ENCODE measurements at regions not wholly inside any gene's neighbourhood (a gene's known extent, or its start where the extent isn't known, plus 50 kb on each side); places are given as distances from the start of the nearest gene placed in this dataset.

DNA sequence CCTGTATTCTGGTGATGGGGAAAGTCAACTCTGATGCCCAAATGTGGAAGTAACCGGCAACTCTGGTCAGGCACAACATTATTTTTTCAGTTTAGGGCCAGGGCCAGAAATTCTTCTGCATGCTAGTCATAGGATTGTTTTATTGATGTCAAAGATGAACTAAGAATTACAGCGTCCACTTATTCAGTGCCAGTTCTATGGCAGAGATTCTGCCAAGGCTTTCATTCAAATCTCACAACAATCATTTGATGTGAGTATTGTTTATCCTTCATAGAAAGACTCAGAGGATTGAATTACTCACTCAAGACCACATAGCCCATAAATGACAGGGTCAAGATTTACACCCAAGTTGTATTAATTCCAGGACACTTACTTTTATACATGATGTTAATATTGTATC lies 87.7 kb downstream of the TMPRSS5 start:
- TF ChIP-seq POLR2A (IDR thresholded peaks at IDR 0.05) (no peak), CTCF (IDR thresholded peaks at IDR 0.05) (no peak)
- no peak overlapping the region for H3K4me3 ChIP-seq
- H3K4me1 ChIP-seq (replicated peaks in 1 of 2) = no peaks in the 10 kb centered on the region
- H3K36me3 ChIP-seq (replicated peaks in 1 of 2) = no peaks in the 10 kb centered on the region
- no peak overlapping the region for H3K27ac ChIP-seq
- intact Hi-C loops (cut with DNase I) = no loop called here
- no peaks in the 10 kb centered on the region for H3K27me3 ChIP-seq
- WGBS, 4 donors = 56 to 72% (median 66%) methylated on average over 2 of the region's 2 CpGs
- H3K9me3 ChIP-seq (replicated peaks in 1 of 3) = no peaks in the 10 kb centered on the region
- no peak for DNase-seq

- no peak for TF ChIP-seq CTCF (IDR thresholded peaks at IDR 0.05)
- no peak for TF ChIP-seq POLR2A (IDR thresholded peaks at IDR 0.05)
- no peaks in the 10 kb centered on the region for H3K9me3 ChIP-seq (replicated peaks in 1 of 3)
- intact Hi-C loops (cut with DNase I) = no loop called here
- DNase-seq = no peak
- no peaks in the 10 kb centered on the region for H3K36me3 ChIP-seq (replicated peaks in 1 of 2)
- H3K4me3 ChIP-seq = no peak overlapping the region
- H3K4me1 ChIP-seq (replicated peaks in 1 of 2) = no peaks in the 10 kb centered on the region
- H3K27ac ChIP-seq = no peak overlapping the region
- 22 to 62% (median 30%) methylated on average over 1 of the region's 1 CpG for WGBS, 4 donors
- H3K27me3 ChIP-seq = no peaks in the 10 kb centered on the region
These were observed 90.3 kb downstream of the TMPRSS5 start for GRCh38 chr11:113615773-113616172.

GRCh38 chr11:113615098-113615497 lies 91.0 kb downstream of the TMPRSS5 start:
- 31 to 50% (median 39%) methylated on average over 3 of the region's 3 CpGs for WGBS, 4 donors
- H3K9me3 ChIP-seq (replicated peaks in 1 of 3) = no peaks in the 10 kb centered on the region
- DNase-seq = no peak
- H3K4me1 ChIP-seq (replicated peaks in 1 of 2) = no peaks in the 10 kb centered on the region
- H3K4me3 ChIP-seq = no peak overlapping the region
- TF ChIP-seq POLR2A (IDR thresholded peaks at IDR 0.05) (no peak), CTCF (IDR thresholded peaks at IDR 0.05) (no peak)
- intact Hi-C loops (cut with DNase I) = no loop called here
- no peaks in the 10 kb centered on the region for H3K36me3 ChIP-seq (replicated peaks in 1 of 2)
- H3K27ac ChIP-seq = no peak overlapping the region
- H3K27me3 ChIP-seq = no peaks in the 10 kb centered on the region

DNA sequence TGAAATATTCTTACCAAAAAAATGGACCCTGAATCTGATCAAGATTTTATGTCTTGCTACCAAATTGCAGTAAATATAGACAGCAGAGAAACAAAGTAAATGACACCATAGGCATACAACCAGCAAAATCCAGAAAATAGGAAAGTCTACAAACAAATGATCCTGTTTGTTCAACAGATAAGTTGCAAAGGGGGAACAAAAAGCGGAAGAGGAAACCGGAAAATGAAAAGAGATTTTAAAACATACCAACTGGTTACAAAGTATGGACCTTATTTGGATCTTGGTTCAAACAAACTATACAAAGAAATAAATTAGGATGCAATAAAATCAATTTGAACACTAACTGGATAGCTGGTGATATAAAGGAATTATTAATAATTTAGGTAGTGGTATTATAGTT lies 92.0 kb downstream of the TMPRSS5 start:
- Histone ChIP-seq H3K4me3 (no peak overlapping the region), H3K36me3 (replicated peaks in 1 of 2) (no peaks in the 10 kb centered on the region), H3K9me3 (replicated peaks in 1 of 3) (no peaks in the 10 kb centered on the region), H3K4me1 (replicated peaks in 1 of 2) (no peaks in the 10 kb centered on the region), H3K27me3 (no peaks in the 10 kb centered on the region), H3K27ac (no peak overlapping the region)
- WGBS, 4 donors = 82 to 88% (median 84%) methylated on average over 2 of the region's 2 CpGs
- TF ChIP-seq CTCF (IDR thresholded peaks at IDR 0.05) (no peak), POLR2A (IDR thresholded peaks at IDR 0.05) (no peak)
- DNase-seq = no peak
- intact Hi-C loops (cut with DNase I) = no loop called here
